ENCODE measurements at regions not wholly inside any gene's neighbourhood (a gene's known extent, or its start where the extent isn't known, plus 50 kb on each side); places are given as distances from the start of the nearest gene placed in this dataset.

DNA sequence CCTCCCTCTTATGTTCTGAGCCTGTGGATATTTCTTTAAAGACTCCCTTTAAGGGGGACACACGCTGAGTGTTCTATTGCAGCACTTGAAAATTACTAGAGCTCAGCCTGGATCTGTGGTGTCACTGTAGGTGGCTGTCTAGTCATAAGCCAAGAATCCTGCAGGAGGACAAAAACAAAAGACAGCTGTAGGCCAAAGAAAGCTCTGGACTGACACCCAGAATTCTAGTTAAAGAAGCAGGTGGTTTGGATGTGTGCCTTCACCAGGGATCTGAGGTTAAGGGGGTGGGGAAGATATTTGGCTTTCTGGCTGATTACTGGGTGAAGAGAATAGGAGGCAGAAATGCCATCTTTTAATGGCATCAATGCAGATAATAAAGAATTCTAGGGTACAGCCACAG, 842.5 kb upstream of the NXPH2 start:
- CTCF ChIA-PET: no interaction called here

GRCh38 chr2:139617747-139618146, 837.6 kb upstream of the NXPH2 start:
- ChIA-PET POLR2A (no interaction called here), CTCF (interaction anchor here (0.6 kb wide), 2 partner anchors 321 to 690 kb away, joined by 3 to 6 read pairs; no protein-coding TSS in a partner anchor)
- H3K4me1 ChIP-seq (ENCODE audit: control insufficient read depth, insufficient read depth, low read length): no peaks in the 10 kb centered on the region
- no peak overlapping the region for H3K27ac ChIP-seq (ENCODE audit: extremely low read depth, low read depth, low read length)
- H3K4me3 ChIP-seq (ENCODE audit: low read depth, low read length): no peak overlapping the region
- TF ChIP-seq ZNF561 (tag by site-specific recombination; IDR thresholded peaks at IDR 0.05; ENCODE audit: borderline replicate concordance) (no peak), ZBTB21 (tag by site-specific recombination; IDR thresholded peaks at IDR 0.05) (no peak), ZBTB17 (tag by site-specific recombination; IDR thresholded peaks at IDR 0.05) (no peak), PRDM6 (tag by site-specific recombination; IDR thresholded peaks at IDR 0.05) (no peak), ZXDB (tag by site-specific recombination; IDR thresholded peaks at IDR 0.05) (no peak)
- TF ChIP-seq, protein P1, sequence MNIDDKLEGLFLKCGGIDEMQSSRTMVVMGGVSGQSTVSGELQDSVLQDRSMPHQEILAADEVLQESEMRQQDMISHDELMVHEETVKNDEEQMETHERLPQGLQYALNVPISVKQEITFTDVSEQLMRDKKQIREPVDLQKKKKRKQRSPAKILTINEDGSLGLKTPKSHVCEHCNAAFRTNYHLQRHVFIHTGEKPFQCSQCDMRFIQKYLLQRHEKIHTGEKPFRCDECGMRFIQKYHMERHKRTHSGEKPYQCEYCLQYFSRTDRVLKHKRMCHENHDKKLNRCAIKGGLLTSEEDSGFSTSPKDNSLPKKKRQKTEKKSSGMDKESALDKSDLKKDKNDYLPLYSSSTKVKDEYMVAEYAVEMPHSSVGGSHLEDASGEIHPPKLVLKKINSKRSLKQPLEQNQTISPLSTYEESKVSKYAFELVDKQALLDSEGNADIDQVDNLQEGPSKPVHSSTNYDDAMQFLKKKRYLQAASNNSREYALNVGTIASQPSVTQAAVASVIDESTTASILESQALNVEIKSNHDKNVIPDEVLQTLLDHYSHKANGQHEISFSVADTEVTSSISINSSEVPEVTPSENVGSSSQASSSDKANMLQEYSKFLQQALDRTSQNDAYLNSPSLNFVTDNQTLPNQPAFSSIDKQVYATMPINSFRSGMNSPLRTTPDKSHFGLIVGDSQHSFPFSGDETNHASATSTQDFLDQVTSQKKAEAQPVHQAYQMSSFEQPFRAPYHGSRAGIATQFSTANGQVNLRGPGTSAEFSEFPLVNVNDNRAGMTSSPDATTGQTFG (tag by site-specific recombination; IDR thresholded peaks at IDR 0.05; ENCODE audit: borderline replicate concordance): no peak
- no peaks in the 10 kb centered on the region for H3K36me3 ChIP-seq (ENCODE audit: control insufficient read depth in 2 of 2, insufficient read depth in 1 of 2, low read length in 2 of 2)
- H3K9me3 ChIP-seq (ENCODE audit: control insufficient read depth, insufficient read depth, low read depth, low read length): no peaks in the 10 kb centered on the region

More for the DNA sequence above, 842.5 kb upstream of the NXPH2 start:
- TF ChIP-seq SP3 (tag by site-specific recombination; IDR thresholded peaks at IDR 0.05) (no peak), ZNF24 (tag by site-specific recombination; IDR thresholded peaks at IDR 0.05) (no peak)
- Histone ChIP-seq H3K4me3 (ENCODE audit: low read depth, low read length) (no peak overlapping the region), H3K4me1 (ENCODE audit: control insufficient read depth, insufficient read depth, low read length) (no peaks in the 10 kb centered on the region), H3K36me3 (ENCODE audit: control insufficient read depth in 2 of 2, insufficient read depth in 1 of 2, low read length in 2 of 2) (no peaks in the 10 kb centered on the region), H3K9me3 (ENCODE audit: control insufficient read depth, insufficient read depth, low read depth, low read length) (no peaks in the 10 kb centered on the region), H3K27ac (ENCODE audit: extremely low read depth, low read depth, low read length) (no peak overlapping the region)
- POLR2A ChIA-PET: no interaction called here

GRCh38 chr2:139613264-139613663, 833.1 kb upstream of the NXPH2 start:
- no peaks in the 10 kb centered on the region for H3K4me1 ChIP-seq (ENCODE audit: control insufficient read depth, insufficient read depth, low read length)
- no peak overlapping the region for H3K27ac ChIP-seq (ENCODE audit: extremely low read depth, low read depth, low read length)
- ChIA-PET POLR2A (no interaction called here), CTCF (interaction anchor here (0.6 kb wide), 1 partner anchor 375 kb away, joined by 4 read pairs; no protein-coding TSS in a partner anchor)
- H3K9me3 ChIP-seq (ENCODE audit: control insufficient read depth, insufficient read depth, low read depth, low read length): no peaks in the 10 kb centered on the region
- no peak overlapping the region for H3K4me3 ChIP-seq (ENCODE audit: low read depth, low read length)
- no peaks in the 10 kb centered on the region for H3K36me3 ChIP-seq (ENCODE audit: control insufficient read depth in 2 of 2, insufficient read depth in 1 of 2, low read length in 2 of 2)
- TF ChIP-seq ZBTB21 (tag by site-specific recombination; IDR thresholded peaks at IDR 0.05): no peak
- TF ChIP-seq ZNF433 (tag by site-specific recombination; IDR thresholded peaks at IDR 0.05; ENCODE audit: low read depth): no peak
- no peak for TF ChIP-seq ZFP69B (tag by site-specific recombination; IDR thresholded peaks at IDR 0.05)
- no peak for TF ChIP-seq ZNF211 (tag by site-specific recombination; IDR thresholded peaks at IDR 0.05; ENCODE audit: low read depth)
- TF ChIP-seq, protein P2, sequence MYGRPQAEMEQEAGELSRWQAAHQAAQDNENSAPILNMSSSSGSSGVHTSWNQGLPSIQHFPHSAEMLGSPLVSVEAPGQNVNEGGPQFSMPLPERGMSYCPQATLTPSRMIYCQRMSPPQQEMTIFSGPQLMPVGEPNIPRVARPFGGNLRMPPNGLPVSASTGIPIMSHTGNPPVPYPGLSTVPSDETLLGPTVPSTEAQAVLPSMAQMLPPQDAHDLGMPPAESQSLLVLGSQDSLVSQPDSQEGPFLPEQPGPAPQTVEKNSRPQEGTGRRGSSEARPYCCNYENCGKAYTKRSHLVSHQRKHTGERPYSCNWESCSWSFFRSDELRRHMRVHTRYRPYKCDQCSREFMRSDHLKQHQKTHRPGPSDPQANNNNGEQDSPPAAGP (tag by site-specific recombination; IDR thresholded peaks at IDR 0.05): no peak
- no peak for TF ChIP-seq ZSCAN30 (tag by site-specific recombination; IDR thresholded peaks at IDR 0.05)
- TF ChIP-seq ZNF354C (tag by site-specific recombination; IDR thresholded peaks at IDR 0.05; ENCODE audit: borderline replicate concordance, low read depth): no peak
- TF ChIP-seq KLF8 (tag by site-specific recombination; IDR thresholded peaks at IDR 0.05): no peak
- no peak for TF ChIP-seq ZNF398 (tag by site-specific recombination; IDR thresholded peaks at IDR 0.05)
- no peak for TF ChIP-seq ZNF184 (tag by site-specific recombination; IDR thresholded peaks at IDR 0.05)
- no peak for TF ChIP-seq ZNF48 (tag by site-specific recombination; IDR thresholded peaks at IDR 0.05)
- TF ChIP-seq ZBTB7A (tag by site-specific recombination; IDR thresholded peaks at IDR 0.05; ENCODE audit: low read depth): no peak
- TF ChIP-seq ZNF335 (tag by site-specific recombination; conservative IDR thresholded peaks at IDR 0.05): no peak
- TF ChIP-seq ZNF510 (tag by site-specific recombination; IDR thresholded peaks at IDR 0.05; ENCODE audit: insufficient replicate concordance): no peak
- TF ChIP-seq ZNF121 (tag by site-specific recombination; IDR thresholded peaks at IDR 0.05): no peak
